OCI-LY7 (cell line): ENCODE measurements at regions not wholly inside any gene's neighbourhood (a gene's known extent, or its start where the extent isn't known, plus 50 kb on each side); places are given as distances from the start of the nearest gene placed in this dataset.

ENCODE experiments used
- CTCF ChIP-seq: fragments of 200-600 bp; sonication (generic); conservative IDR thresholded peaks from 2 replicates; pipeline ENCODE4 v1.5.1; 2014; ENCODE audit warnings: mild to moderate bottlenecking, antibody characterized with exemption, low read length, moderate library complexity, mixed read lengths
- EZH2phosphoT487 ChIP-seq: fragments of 200-600 bp; sonication (generic); IDR thresholded peaks from 2 replicates; pipeline ENCODE4 v1.6.1; 2018; ENCODE audit warnings: low read depth, borderline replicate concordance, mild to moderate bottlenecking, mixed run types, antibody characterized with exemption, low read length, moderate library complexity, mixed read lengths

GRCh38 chr1:22386774-22387173 is 64.9 kb upstream of the ZBTB40 start:
- no peak for TF ChIP-seq CTCF
- no peak for TF ChIP-seq EZH2phosphoT487
